ENCODE measurements at regions not wholly inside any gene's neighbourhood (a gene's known extent, or its start where the extent isn't known, plus 50 kb on each side); places are given as distances from the start of the nearest gene placed in this dataset.

GRCh38 chr3:153036846-153037245 is 125.2 kb upstream of the RAP2B start:
- TF ChIP-seq RCOR1 (IDR thresholded peaks at IDR 0.05; ENCODE audit: low read depth, low read length), result no peak
- TF ChIP-seq, protein P1, sequence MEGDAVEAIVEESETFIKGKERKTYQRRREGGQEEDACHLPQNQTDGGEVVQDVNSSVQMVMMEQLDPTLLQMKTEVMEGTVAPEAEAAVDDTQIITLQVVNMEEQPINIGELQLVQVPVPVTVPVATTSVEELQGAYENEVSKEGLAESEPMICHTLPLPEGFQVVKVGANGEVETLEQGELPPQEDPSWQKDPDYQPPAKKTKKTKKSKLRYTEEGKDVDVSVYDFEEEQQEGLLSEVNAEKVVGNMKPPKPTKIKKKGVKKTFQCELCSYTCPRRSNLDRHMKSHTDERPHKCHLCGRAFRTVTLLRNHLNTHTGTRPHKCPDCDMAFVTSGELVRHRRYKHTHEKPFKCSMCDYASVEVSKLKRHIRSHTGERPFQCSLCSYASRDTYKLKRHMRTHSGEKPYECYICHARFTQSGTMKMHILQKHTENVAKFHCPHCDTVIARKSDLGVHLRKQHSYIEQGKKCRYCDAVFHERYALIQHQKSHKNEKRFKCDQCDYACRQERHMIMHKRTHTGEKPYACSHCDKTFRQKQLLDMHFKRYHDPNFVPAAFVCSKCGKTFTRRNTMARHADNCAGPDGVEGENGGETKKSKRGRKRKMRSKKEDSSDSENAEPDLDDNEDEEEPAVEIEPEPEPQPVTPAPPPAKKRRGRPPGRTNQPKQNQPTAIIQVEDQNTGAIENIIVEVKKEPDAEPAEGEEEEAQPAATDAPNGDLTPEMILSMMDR (IDR thresholded peaks at IDR 0.05), result no peak
- TF ChIP-seq, protein P2, sequence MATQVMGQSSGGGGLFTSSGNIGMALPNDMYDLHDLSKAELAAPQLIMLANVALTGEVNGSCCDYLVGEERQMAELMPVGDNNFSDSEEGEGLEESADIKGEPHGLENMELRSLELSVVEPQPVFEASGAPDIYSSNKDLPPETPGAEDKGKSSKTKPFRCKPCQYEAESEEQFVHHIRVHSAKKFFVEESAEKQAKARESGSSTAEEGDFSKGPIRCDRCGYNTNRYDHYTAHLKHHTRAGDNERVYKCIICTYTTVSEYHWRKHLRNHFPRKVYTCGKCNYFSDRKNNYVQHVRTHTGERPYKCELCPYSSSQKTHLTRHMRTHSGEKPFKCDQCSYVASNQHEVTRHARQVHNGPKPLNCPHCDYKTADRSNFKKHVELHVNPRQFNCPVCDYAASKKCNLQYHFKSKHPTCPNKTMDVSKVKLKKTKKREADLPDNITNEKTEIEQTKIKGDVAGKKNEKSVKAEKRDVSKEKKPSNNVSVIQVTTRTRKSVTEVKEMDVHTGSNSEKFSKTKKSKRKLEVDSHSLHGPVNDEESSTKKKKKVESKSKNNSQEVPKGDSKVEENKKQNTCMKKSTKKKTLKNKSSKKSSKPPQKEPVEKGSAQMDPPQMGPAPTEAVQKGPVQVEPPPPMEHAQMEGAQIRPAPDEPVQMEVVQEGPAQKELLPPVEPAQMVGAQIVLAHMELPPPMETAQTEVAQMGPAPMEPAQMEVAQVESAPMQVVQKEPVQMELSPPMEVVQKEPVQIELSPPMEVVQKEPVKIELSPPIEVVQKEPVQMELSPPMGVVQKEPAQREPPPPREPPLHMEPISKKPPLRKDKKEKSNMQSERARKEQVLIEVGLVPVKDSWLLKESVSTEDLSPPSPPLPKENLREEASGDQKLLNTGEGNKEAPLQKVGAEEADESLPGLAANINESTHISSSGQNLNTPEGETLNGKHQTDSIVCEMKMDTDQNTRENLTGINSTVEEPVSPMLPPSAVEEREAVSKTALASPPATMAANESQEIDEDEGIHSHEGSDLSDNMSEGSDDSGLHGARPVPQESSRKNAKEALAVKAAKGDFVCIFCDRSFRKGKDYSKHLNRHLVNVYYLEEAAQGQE (IDR thresholded peaks at IDR 0.05), result no peak
- no peak for TF ChIP-seq ZSCAN20 (CRISPR knock-in tag; IDR thresholded peaks at IDR 0.05)
- TF ChIP-seq, protein P3, sequence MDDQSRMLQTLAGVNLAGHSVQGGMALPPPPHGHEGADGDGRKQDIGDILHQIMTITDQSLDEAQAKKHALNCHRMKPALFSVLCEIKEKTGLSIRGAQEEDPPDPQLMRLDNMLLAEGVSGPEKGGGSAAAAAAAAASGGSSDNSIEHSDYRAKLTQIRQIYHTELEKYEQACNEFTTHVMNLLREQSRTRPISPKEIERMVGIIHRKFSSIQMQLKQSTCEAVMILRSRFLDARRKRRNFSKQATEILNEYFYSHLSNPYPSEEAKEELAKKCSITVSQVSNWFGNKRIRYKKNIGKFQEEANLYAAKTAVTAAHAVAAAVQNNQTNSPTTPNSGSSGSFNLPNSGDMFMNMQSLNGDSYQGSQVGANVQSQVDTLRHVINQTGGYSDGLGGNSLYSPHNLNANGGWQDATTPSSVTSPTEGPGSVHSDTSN (IDR thresholded peaks at IDR 0.05), result no peak
- TF ChIP-seq MAFK (IDR thresholded peaks at IDR 0.05; ENCODE audit: partially characterized antibody), result no peak
- TF ChIP-seq, protein P4, sequence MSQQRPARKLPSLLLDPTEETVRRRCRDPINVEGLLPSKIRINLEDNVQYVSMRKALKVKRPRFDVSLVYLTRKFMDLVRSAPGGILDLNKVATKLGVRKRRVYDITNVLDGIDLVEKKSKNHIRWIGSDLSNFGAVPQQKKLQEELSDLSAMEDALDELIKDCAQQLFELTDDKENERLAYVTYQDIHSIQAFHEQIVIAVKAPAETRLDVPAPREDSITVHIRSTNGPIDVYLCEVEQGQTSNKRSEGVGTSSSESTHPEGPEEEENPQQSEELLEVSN (IDR thresholded peaks at IDR 0.05; ENCODE audit: borderline replicate concordance, low read depth), result no peak
- no peak for TF ChIP-seq SMC3 (IDR thresholded peaks at IDR 0.05)
- no peak for TF ChIP-seq HDAC2 (IDR thresholded peaks at IDR 0.05)
